RWPE2 (cell line): ENCODE measurements at regions not wholly inside any gene's neighbourhood (a gene's known extent, or its start where the extent isn't known, plus 50 kb on each side); places are given as distances from the start of the nearest gene placed in this dataset.

Experiments used
- ATAC-seq: fragments of 200-7000 bp; cut with Tn5 transposase; 3 replicates; pipeline ENCODE4 v1.9.1; 2021; ENCODE audit warnings: low read depth
- DNase-seq: peaks from one replicate; pipeline ENCODE4 v3.0.0-alpha.2; 2020; ENCODE audit warnings: low spot score
- H3K27ac ChIP-seq: fragments of 450-650 bp; 2 replicates; pipeline ENCODE4 v1.5.1; 2017; ENCODE audit warnings: mild to moderate bottlenecking; ENCODE audit not compliant: poor library complexity, severe bottlenecking
- H3K27me3 ChIP-seq: fragments of 250-450 bp; sonication (Bioruptor Pico); 2 replicates; pipeline ENCODE4 v1.5.1; 2021; ENCODE audit warnings: mild to moderate bottlenecking, moderate library complexity; ENCODE audit not compliant: insufficient read depth, poor library complexity, severe bottlenecking
- H3K36me3 ChIP-seq: fragments of 250-450 bp; sonication (Bioruptor Pico); 2 replicates; pipeline ENCODE4 v1.5.1; 2020; ENCODE audit warnings: low read depth, mild to moderate bottlenecking, moderate library complexity
- H3K4me1 ChIP-seq: fragments of 250-450 bp; sonication (Bioruptor Pico); 2 replicates; pipeline ENCODE4 v1.5.1; 2021; ENCODE audit warnings: mild to moderate bottlenecking, moderate library complexity; ENCODE audit not compliant: insufficient read depth, poor library complexity, severe bottlenecking
- H3K4me3 ChIP-seq: fragments of 250-450 bp; sonication (Bioruptor Pico); 2 replicates; pipeline ENCODE4 v1.5.1; 2021; ENCODE audit warnings: mild to moderate bottlenecking, moderate library complexity; ENCODE audit not compliant: severe bottlenecking
- H3K9me3 ChIP-seq: fragments of 250-450 bp; sonication (Bioruptor Pico); 2 replicates; pipeline ENCODE4 v1.5.1; 2021; ENCODE audit warnings: mild to moderate bottlenecking, moderate library complexity; ENCODE audit not compliant: severe bottlenecking
- CTCF ChIP-seq: fragments of 450-650 bp; IDR thresholded peaks from one replicate; pipeline ENCODE4 v1.5.1; 2017; ENCODE audit warnings: mild to moderate bottlenecking, moderate library complexity; ENCODE audit not compliant: poor library complexity, severe bottlenecking

DNA sequence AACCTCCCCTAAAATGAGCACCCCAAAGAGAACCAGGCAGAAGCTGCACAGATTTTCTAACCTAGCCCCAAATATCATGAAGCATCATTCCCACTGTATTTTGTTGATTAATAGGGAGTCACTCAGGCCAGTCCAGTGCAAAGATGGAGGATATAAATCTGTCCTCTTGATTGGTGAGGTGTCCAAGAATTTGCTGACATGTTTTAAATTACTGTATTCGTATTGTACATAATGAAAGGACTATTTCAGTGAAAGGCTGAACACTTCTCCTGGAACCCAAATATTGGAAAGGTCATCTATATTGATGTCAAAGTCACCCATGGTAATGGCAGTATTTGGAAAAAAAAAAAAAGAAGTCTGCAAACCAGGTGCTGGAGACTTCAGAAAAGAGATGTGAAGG is 477.5 kb downstream of the RMST start:
- H3K4me3 ChIP-seq, result no peak overlapping the region
- no peak for DNase-seq
- TF ChIP-seq CTCF, result no peak

DNA sequence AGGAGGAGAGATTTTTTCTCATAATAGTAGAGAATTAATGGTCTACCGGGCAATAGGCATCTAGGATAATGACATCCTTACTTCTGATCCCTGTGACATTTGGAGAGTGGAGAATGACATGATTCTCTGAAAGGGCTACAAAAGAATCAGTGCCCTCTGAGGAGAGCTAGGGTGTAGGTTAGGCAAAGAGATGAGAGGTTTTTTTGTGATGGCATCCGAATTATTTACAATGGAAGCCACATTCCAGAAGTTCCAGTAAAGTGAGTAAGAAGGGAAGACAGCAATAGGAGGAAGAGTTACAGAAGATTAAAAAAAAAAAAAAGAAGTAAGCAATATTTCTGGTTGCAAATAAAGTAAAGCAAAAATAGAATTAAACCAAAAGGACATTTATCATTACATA is 478.0 kb downstream of the RMST start:
- Histone ChIP-seq H3K9me3 (no peaks in the 10 kb centered on the region), H3K27ac (no peak overlapping the region), H3K27me3 (no peaks in the 10 kb centered on the region), H3K4me3 (no peak overlapping the region), H3K4me1 (no peaks in the 10 kb centered on the region), H3K36me3 (no peaks in the 10 kb centered on the region)
- no peak for TF ChIP-seq CTCF
- ATAC-seq, result no peak
- DNase-seq, result no peak

More for the DNA sequence above, 477.5 kb downstream of the RMST start:
- Histone ChIP-seq H3K36me3 (no peaks in the 10 kb centered on the region), H3K27me3 (no peaks in the 10 kb centered on the region), H3K27ac (no peak overlapping the region), H3K4me1 (no peaks in the 10 kb centered on the region), H3K9me3 (no peaks in the 10 kb centered on the region)
- ATAC-seq, result no peak

GRCh38 chr12:97941686-97942354 is 479.2 kb downstream of the RMST start:
- Histone ChIP-seq H3K36me3 (no peaks in the 10 kb centered on the region), H3K27me3 (no peaks in the 10 kb centered on the region), H3K4me1 (no peaks in the 10 kb centered on the region), H3K9me3 (no peaks in the 10 kb centered on the region), H3K27ac (no peak overlapping the region), H3K4me3 (no peak overlapping the region)
- DNase-seq (no peak), ATAC-seq (no peak)
- no peak for TF ChIP-seq CTCF

- no peak for ATAC-seq
- H3K36me3 ChIP-seq, result no peaks in the 10 kb centered on the region
- peak; percentile 24 for TF ChIP-seq CTCF
- no peak overlapping the region for H3K27ac ChIP-seq
- no peak for DNase-seq
- H3K27me3 ChIP-seq, result no peaks in the 10 kb centered on the region
- no peak overlapping the region for H3K4me3 ChIP-seq
- H3K4me1 ChIP-seq, result no peaks in the 10 kb centered on the region
- no peaks in the 10 kb centered on the region for H3K9me3 ChIP-seq
Measured at GRCh38 chr12:97943359-97943758, 480.8 kb downstream of the RMST start.

GRCh38 chr12:97944576-97944975 is 482.0 kb downstream of the RMST start:
- no peak for TF ChIP-seq CTCF
- Histone ChIP-seq H3K9me3 (no peaks in the 10 kb centered on the region), H3K4me1 (no peaks in the 10 kb centered on the region), H3K36me3 (no peaks in the 10 kb centered on the region), H3K4me3 (no peak overlapping the region), H3K27ac (no peak overlapping the region), H3K27me3 (no peaks in the 10 kb centered on the region)
- ATAC-seq, result peak; percentile 58; the same call in 1 of the 3 replicates
- no peak for DNase-seq
